CD14-positive monocyte (primary cell): ENCODE measurements at regions not wholly inside any gene's neighbourhood (a gene's known extent, or its start where the extent isn't known, plus 50 kb on each side); places are given as distances from the start of the nearest gene placed in this dataset.

Experiments used
- DNase-seq, 3 donors: peaks; one replicate each; pipeline ENCODE4 v3.0.0-alpha.2; 2011 to 2022
- H2AFZ ChIP-seq: 2 replicates; pipeline ENCODE4 v1.6.0; 2012; ENCODE audit warnings: mild to moderate bottlenecking, low read depth, low read length, inconsistent platforms; ENCODE audit not compliant: insufficient read depth, poor library complexity, severe bottlenecking
- H3K27ac ChIP-seq, 2 donors: 1 replicate in 1 of 2; 2 replicates in 1 of 2; pipeline ENCODE4 v1.5.1; 2012 to 2013; ENCODE audit warnings: low read length in 2 of 2, control low read depth in 1 of 2, inconsistent platforms in 1 of 2, low read depth in 1 of 2, mild to moderate bottlenecking in 1 of 2
- H3K27me3 ChIP-seq, 2 donors: one replicate each; pipeline versions ENCODE4 v1.6.0 to v1.6.1; 2011 to 2013; ENCODE audit warnings: low read length in 2 of 2; ENCODE audit not compliant: control insufficient read depth in 2 of 2, insufficient read depth in 2 of 2
- H3K36me3 ChIP-seq, 2 donors: replicated peaks in 1 of 2; 1 replicate in 1 of 2; 2 replicates in 1 of 2; pipeline versions ENCODE4 v1.5.1 to v1.6.1; 2012 to 2013; ENCODE audit warnings: low read length in 2 of 2, control low read depth in 1 of 2, inconsistent platforms in 1 of 2, mild to moderate bottlenecking in 1 of 2; ENCODE audit not compliant: insufficient read depth in 2 of 2, control insufficient read depth in 1 of 2
- H3K4me1 ChIP-seq, 2 donors: 1 replicate in 1 of 2; 2 replicates in 1 of 2; pipeline versions ENCODE4 v1.5.1 to v1.6.1; 2012 to 2013; ENCODE audit warnings: low read length in 2 of 2, control low read depth in 1 of 2, inconsistent platforms in 1 of 2, mild to moderate bottlenecking in 1 of 2, moderate library complexity in 1 of 2; ENCODE audit not compliant: insufficient read depth in 2 of 2, control insufficient read depth in 1 of 2
- H3K4me2 ChIP-seq: replicated peaks from 2 replicates; pipeline ENCODE3; 2012; ENCODE audit warnings: low read length, moderate library complexity, mild to moderate bottlenecking; ENCODE audit not compliant: poor library complexity, severe bottlenecking; ENCODE audit errors: extremely low read depth
- H3K4me3 ChIP-seq, 3 experiments: fragments of 200-600 bp in 1 of 3; sonication (generic) in 1 of 3; replicated peaks in 1 of 3; 1 replicate in 2 of 3; 2 replicates in 1 of 3; pipeline ENCODE4 v1.5.1; 2011 to 2013; ENCODE audit warnings: low read length in 3 of 3, mild to moderate bottlenecking in 3 of 3, control low read depth in 2 of 3, low read depth in 2 of 3, inconsistent platforms in 1 of 3, moderate library complexity in 1 of 3
- H3K79me2 ChIP-seq: 2 replicates; pipeline ENCODE4 v1.6.0; 2012; ENCODE audit warnings: mild to moderate bottlenecking, control low read depth, inconsistent platforms, low read length, moderate library complexity; ENCODE audit not compliant: insufficient read depth
- H3K9ac ChIP-seq: 2 replicates; pipeline ENCODE4 v1.6.0; 2017; ENCODE audit warnings: low read length, mild to moderate bottlenecking; ENCODE audit not compliant: insufficient read depth, poor library complexity, severe bottlenecking
- H3K9me3 ChIP-seq, 2 donors: replicated peaks in 1 of 2; 1 replicate in 1 of 2; 2 replicates in 1 of 2; pipeline versions ENCODE4 v1.5.1 to v1.6.1; 2012 to 2013; ENCODE audit warnings: low read length in 2 of 2, control low read depth in 1 of 2; ENCODE audit not compliant: control insufficient read depth in 1 of 2, insufficient read depth in 1 of 2
- H4K20me1 ChIP-seq: 2 replicates; pipeline ENCODE4 v1.6.0; 2012; ENCODE audit warnings: mild to moderate bottlenecking, low read length, control low read depth, moderate library complexity; ENCODE audit not compliant: insufficient read depth
- H3K27ac Mint-ChIP-seq, 7 donors: one replicate each; pipeline ENCODE4 v1.8.0; 2020; ENCODE audit warnings: mild to moderate bottlenecking in 7 of 7, mixed read lengths in 7 of 7, moderate library complexity in 6 of 7, inconsistent platforms in 2 of 7
- H3K27me3 Mint-ChIP-seq, 3 donors: one replicate each; pipeline ENCODE4 v1.8.0; 2021 to 2022; ENCODE audit warnings: low read depth in 3 of 3, mild to moderate bottlenecking in 3 of 3, mixed read lengths in 3 of 3, moderate library complexity in 3 of 3, inconsistent platforms in 1 of 3
- H3K36me3 Mint-ChIP-seq, 2 donors: one replicate each; pipeline ENCODE4 v1.8.0; 2020; ENCODE audit warnings: mixed read lengths in 2 of 2, inconsistent platforms in 1 of 2, mild to moderate bottlenecking in 1 of 2
- H3K4me1 Mint-ChIP-seq: one replicate; pipeline ENCODE4 v1.8.0; 2020; ENCODE audit warnings: mild to moderate bottlenecking, mixed read lengths
- H3K4me3 Mint-ChIP-seq, 2 donors: one replicate each; pipeline ENCODE4 v1.8.0; 2020; ENCODE audit warnings: mild to moderate bottlenecking in 2 of 2, mixed read lengths in 2 of 2, moderate library complexity in 1 of 2
- H3K9me3 Mint-ChIP-seq, 7 donors: one replicate each; pipeline ENCODE4 v1.8.0; 2020 to 2022; ENCODE audit warnings: mixed read lengths in 7 of 7, mild to moderate bottlenecking in 6 of 7, moderate library complexity in 6 of 7, inconsistent platforms in 2 of 7
- CTCF ChIP-seq: fragments of 200-600 bp; IDR thresholded peaks from one replicate; pipeline ENCODE4 v1.8.0; 2022; ENCODE audit warnings: antibody characterized with exemption, mild to moderate bottlenecking
- WGBS: methylation state at CpG from one replicate; pipeline ENCODE4 v1.1.5; 2013; ENCODE audit warnings: missing lambda C conversion rate; ENCODE audit not compliant: insufficient coverage; 5-methylcytosine and 5-hydroxymethylcytosine counted together
- intact Hi-C, 2 donors: fragments of 100-400 bp; cut with micrococcal nuclease; formaldehyde crosslinking; loops; one replicate each; pipeline versions ENCODE4 v1.15.0 to v1.15.1; 2023

- peaks cover 0 to 2% (median 0%) of the 10 kb centered on the region in 7 donors for H3K9me3 Mint-ChIP-seq
- no peak overlapping the region for H3K27ac Mint-ChIP-seq
- no CpG with 5 or more reads among the region's 2 CpGs for WGBS
- H3K27me3 ChIP-seq: no peaks in the 10 kb centered on the region
- no peaks in the 10 kb centered on the region for H3K79me2 ChIP-seq
- no peaks in the 10 kb centered on the region for H3K9me3 ChIP-seq
- H3K4me3 ChIP-seq: no peak overlapping the region
- no peak for DNase-seq
- H3K27ac ChIP-seq: no peak overlapping the region
- H4K20me1 ChIP-seq: no peaks in the 10 kb centered on the region
- H3K27me3 Mint-ChIP-seq: no peaks in the 10 kb centered on the region
- H3K4me1 ChIP-seq: no peaks in the 10 kb centered on the region
- H3K36me3 Mint-ChIP-seq: no peaks in the 10 kb centered on the region
- H3K36me3 ChIP-seq: no peaks in the 10 kb centered on the region
- no peak overlapping the region for H3K9ac ChIP-seq
- no peak for TF ChIP-seq CTCF
- H3K4me1 Mint-ChIP-seq: no peaks in the 10 kb centered on the region
- H3K4me2 ChIP-seq: no peak overlapping the region
- H2AFZ ChIP-seq: no peak overlapping the region
- intact Hi-C loops: no loop called here
- no peak overlapping the region for H3K4me3 Mint-ChIP-seq
Observed at GRCh38 chr2:66701251-66701650, 266.3 kb downstream of the MEIS1 start.

- no peaks in the 10 kb centered on the region for H3K79me2 ChIP-seq
- no peaks in the 10 kb centered on the region for H3K4me1 ChIP-seq
- no peaks in the 10 kb centered on the region for H3K36me3 Mint-ChIP-seq
- H3K4me1 Mint-ChIP-seq: no peaks in the 10 kb centered on the region
- no peak overlapping the region for H3K4me3 Mint-ChIP-seq
- H4K20me1 ChIP-seq: no peaks in the 10 kb centered on the region
- H3K9me3 Mint-ChIP-seq: peaks cover 0 to 2% (median 0%) of the 10 kb centered on the region in 7 donors
- no peak overlapping the region for H3K4me3 ChIP-seq
- no peak overlapping the region for H3K27ac ChIP-seq
- no peak overlapping the region for H3K9ac ChIP-seq
- no peaks in the 10 kb centered on the region for H3K36me3 ChIP-seq
- H3K27ac Mint-ChIP-seq: no peak overlapping the region
- no peak for DNase-seq
- H3K4me2 ChIP-seq: no peak overlapping the region
- no peak for TF ChIP-seq CTCF
- H2AFZ ChIP-seq: no peak overlapping the region
- H3K9me3 ChIP-seq: no peaks in the 10 kb centered on the region
- no peaks in the 10 kb centered on the region for H3K27me3 Mint-ChIP-seq
- H3K27me3 ChIP-seq: no peaks in the 10 kb centered on the region
- WGBS: 100% methylated on average over 1 of the region's 1 CpG
- intact Hi-C loops: no loop called here
Observed at GRCh38 chr2:66701656-66702055, 266.7 kb downstream of the MEIS1 start.
